ENCODE measurements at regions not wholly inside any gene's neighbourhood (a gene's known extent, or its start where the extent isn't known, plus 50 kb on each side); places are given as distances from the start of the nearest gene placed in this dataset.

GRCh38 chr20:12773936-12774335 lies 234.8 kb upstream of the SPTLC3 start:
- no TSS peak for BruUV-seq (replicated peaks)
- CTCF ChIA-PET: interaction anchor here (1.0 kb wide), 1 partner anchor 485 kb away, joined by 3 read pairs; no protein-coding TSS in a partner anchor
- no peak overlapping the region for H3K4me3 Mint-ChIP-seq (ENCODE audit: unreplicated experiment)
- no peak for DNase-seq (ENCODE audit: unreplicated experiment)
- no peaks in the 10 kb centered on the region for H3K4me1 Mint-ChIP-seq (ENCODE audit: insufficient read depth, unreplicated experiment)
- no peaks in the 10 kb centered on the region for H3K9me3 Mint-ChIP-seq (ENCODE audit: unreplicated experiment)
- H3K27ac Mint-ChIP-seq (ENCODE audit: low read depth, unreplicated experiment): no peak overlapping the region
- peaks cover 13% of the 10 kb centered on the region for H3K27me3 Mint-ChIP-seq (ENCODE audit: insufficient read depth, unreplicated experiment)
- intact Hi-C loops (cut with micrococcal nuclease): no loop called here
- POLR2A ChIA-PET: no interaction called here
- H3K36me3 Mint-ChIP-seq (ENCODE audit: insufficient read depth, unreplicated experiment): no peaks in the 10 kb centered on the region
- TF ChIP-seq CTCF (IDR thresholded peaks at IDR 0.05; ENCODE audit: unreplicated experiment): no peak

GRCh38 chr20:12775041-12775440 lies 233.7 kb upstream of the SPTLC3 start:
- no TSS peak for BruUV-seq (replicated peaks)
- Mint-ChIP-seq H3K36me3 (ENCODE audit: insufficient read depth, unreplicated experiment) (no peaks in the 10 kb centered on the region), H3K4me1 (ENCODE audit: insufficient read depth, unreplicated experiment) (no peaks in the 10 kb centered on the region), H3K27ac (ENCODE audit: low read depth, unreplicated experiment) (no peak overlapping the region), H3K27me3 (ENCODE audit: insufficient read depth, unreplicated experiment) (peaks cover 13% of the 10 kb centered on the region), H3K9me3 (ENCODE audit: unreplicated experiment) (no peaks in the 10 kb centered on the region), H3K4me3 (ENCODE audit: unreplicated experiment) (no peak overlapping the region)
- no peak for TF ChIP-seq CTCF (IDR thresholded peaks at IDR 0.05; ENCODE audit: unreplicated experiment)
- POLR2A ChIA-PET: no interaction called here
- no peak for DNase-seq (ENCODE audit: unreplicated experiment)
- CTCF ChIA-PET: interaction anchor here (0.6 to 0.7 kb wide), 2 partner anchors 12 to 908 kb away, joined by 3 read pairs; no protein-coding TSS in a partner anchor
- intact Hi-C loops (cut with micrococcal nuclease): no loop called here

GRCh38 chr20:12777016-12777415 lies 231.8 kb upstream of the SPTLC3 start:
- Mint-ChIP-seq H3K4me3 (ENCODE audit: unreplicated experiment) (no peak overlapping the region), H3K4me1 (ENCODE audit: insufficient read depth, unreplicated experiment) (no peaks in the 10 kb centered on the region), H3K27ac (ENCODE audit: low read depth, unreplicated experiment) (no peak overlapping the region), H3K36me3 (ENCODE audit: insufficient read depth, unreplicated experiment) (no peaks in the 10 kb centered on the region), H3K9me3 (ENCODE audit: unreplicated experiment) (peaks cover 4% of the 10 kb centered on the region), H3K27me3 (ENCODE audit: insufficient read depth, unreplicated experiment) (peaks cover 13% of the 10 kb centered on the region)
- intact Hi-C loops (cut with micrococcal nuclease): no loop called here
- ChIA-PET POLR2A (no interaction called here), CTCF (no interaction called here)
- DNase-seq (ENCODE audit: unreplicated experiment): no peak
- BruUV-seq (replicated peaks): no TSS peak
- TF ChIP-seq CTCF (IDR thresholded peaks at IDR 0.05; ENCODE audit: unreplicated experiment): no peak

- H3K4me1 Mint-ChIP-seq (ENCODE audit: insufficient read depth, unreplicated experiment): no peaks in the 10 kb centered on the region
- intact Hi-C loops (cut with micrococcal nuclease): no loop called here
- H3K27ac Mint-ChIP-seq (ENCODE audit: low read depth, unreplicated experiment): no peak overlapping the region
- no peaks in the 10 kb centered on the region for H3K9me3 Mint-ChIP-seq (ENCODE audit: unreplicated experiment)
- ChIA-PET CTCF (no interaction called here), POLR2A (no interaction called here)
- no peaks in the 10 kb centered on the region for H3K36me3 Mint-ChIP-seq (ENCODE audit: insufficient read depth, unreplicated experiment)
- no TSS peak for BruUV-seq (replicated peaks)
- TF ChIP-seq CTCF (IDR thresholded peaks at IDR 0.05; ENCODE audit: unreplicated experiment): no peak
- H3K4me3 Mint-ChIP-seq (ENCODE audit: unreplicated experiment): no peak overlapping the region
- DNase-seq (ENCODE audit: unreplicated experiment): no peak
- no peaks in the 10 kb centered on the region for H3K27me3 Mint-ChIP-seq (ENCODE audit: insufficient read depth, unreplicated experiment)
Measured at GRCh38 chr20:12786276-12786675, 222.5 kb upstream of the SPTLC3 start.

All from MCF 10A (cell line).